AG10803 (cell line): ENCODE measurements at regions not wholly inside any gene's neighbourhood (a gene's known extent, or its start where the extent isn't known, plus 50 kb on each side); places are given as distances from the start of the nearest gene placed in this dataset.

ENCODE experiments used
- DNase-seq: peaks from one replicate; pipeline ENCODE4 v3.0.0; 2010; ENCODE audit warnings: low read depth
- H3K4me3 ChIP-seq: 2 replicates; pipeline ENCODE4 v1.5.1; 2011; ENCODE audit warnings: mild to moderate bottlenecking, low read length, control low read depth
- TF ChIP-seq, protein P1 (sequence below): conservative IDR thresholded peaks from 2 replicates; pipeline ENCODE4 v1.5.1; 2011; ENCODE audit warnings: mild to moderate bottlenecking, low read length, control low read depth, inconsistent platforms

DNA sequence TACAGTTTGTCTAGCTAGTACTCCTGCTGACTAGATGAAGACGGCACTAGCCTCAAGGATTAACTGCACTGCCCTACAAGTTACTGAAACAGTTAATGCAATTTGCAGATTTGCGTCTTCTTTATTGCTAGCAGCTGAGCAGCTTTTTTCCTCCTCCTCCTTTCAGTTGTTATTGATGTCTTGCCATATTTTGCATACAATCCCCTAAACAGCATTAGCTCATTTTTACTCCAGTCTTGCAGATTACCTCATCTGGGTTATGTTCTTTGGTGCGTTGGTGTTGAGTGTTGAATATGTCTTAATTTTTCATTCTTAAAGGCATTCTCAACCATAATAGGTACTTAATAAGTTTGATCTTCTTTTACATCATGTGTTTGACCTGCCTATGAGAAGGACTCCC, 363.4 kb upstream of the LYPLAL1 start:
- no peak for DNase-seq
- H3K4me3 ChIP-seq, result no peak overlapping the region
- TF ChIP-seq, protein P1, sequence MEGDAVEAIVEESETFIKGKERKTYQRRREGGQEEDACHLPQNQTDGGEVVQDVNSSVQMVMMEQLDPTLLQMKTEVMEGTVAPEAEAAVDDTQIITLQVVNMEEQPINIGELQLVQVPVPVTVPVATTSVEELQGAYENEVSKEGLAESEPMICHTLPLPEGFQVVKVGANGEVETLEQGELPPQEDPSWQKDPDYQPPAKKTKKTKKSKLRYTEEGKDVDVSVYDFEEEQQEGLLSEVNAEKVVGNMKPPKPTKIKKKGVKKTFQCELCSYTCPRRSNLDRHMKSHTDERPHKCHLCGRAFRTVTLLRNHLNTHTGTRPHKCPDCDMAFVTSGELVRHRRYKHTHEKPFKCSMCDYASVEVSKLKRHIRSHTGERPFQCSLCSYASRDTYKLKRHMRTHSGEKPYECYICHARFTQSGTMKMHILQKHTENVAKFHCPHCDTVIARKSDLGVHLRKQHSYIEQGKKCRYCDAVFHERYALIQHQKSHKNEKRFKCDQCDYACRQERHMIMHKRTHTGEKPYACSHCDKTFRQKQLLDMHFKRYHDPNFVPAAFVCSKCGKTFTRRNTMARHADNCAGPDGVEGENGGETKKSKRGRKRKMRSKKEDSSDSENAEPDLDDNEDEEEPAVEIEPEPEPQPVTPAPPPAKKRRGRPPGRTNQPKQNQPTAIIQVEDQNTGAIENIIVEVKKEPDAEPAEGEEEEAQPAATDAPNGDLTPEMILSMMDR, result no peak

DNA sequence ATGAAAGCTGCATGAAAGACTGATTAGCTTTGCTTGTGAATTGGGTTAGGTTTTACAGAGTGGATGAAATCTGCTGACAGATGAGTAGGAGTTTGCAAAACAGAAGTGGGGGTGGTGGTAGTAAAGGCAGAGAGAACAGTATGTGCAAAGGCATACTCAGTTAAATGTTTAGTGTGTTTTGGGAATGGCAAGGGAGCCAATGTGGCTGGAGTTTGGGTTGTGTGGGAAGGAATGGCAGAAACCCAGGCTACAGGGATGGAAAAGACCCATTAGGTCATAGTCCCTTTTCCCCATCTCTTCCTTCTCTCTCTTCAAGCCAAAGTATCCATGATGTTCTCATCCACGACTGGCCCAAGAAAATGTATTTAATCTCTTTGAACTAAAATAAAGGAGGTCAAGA, 362.2 kb upstream of the LYPLAL1 start:
- no peak for DNase-seq
- H3K4me3 ChIP-seq, result no peak overlapping the region
- TF ChIP-seq, protein P1, result no peak

DNA sequence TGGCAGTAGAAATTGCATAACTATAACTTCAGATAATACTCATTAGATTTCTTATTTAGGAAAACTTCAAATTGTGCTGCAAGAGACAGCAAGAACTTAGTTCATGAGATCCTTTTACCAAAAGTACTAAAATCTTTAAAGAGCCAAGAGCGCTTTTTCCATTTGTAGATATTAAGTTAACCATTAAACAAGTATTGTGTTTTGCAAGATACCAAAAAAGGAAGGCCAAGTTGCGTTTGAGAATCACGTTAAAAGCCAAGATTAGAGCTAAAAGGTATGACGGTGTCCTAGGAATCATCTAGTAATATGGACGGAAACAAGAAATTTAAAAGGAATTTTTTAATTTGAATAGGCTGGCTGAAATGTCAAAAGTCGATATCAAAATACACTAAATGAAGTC, 361.3 kb upstream of the LYPLAL1 start:
- H3K4me3 ChIP-seq, result no peak overlapping the region
- TF ChIP-seq, protein P1, result no peak
- no peak for DNase-seq

DNA sequence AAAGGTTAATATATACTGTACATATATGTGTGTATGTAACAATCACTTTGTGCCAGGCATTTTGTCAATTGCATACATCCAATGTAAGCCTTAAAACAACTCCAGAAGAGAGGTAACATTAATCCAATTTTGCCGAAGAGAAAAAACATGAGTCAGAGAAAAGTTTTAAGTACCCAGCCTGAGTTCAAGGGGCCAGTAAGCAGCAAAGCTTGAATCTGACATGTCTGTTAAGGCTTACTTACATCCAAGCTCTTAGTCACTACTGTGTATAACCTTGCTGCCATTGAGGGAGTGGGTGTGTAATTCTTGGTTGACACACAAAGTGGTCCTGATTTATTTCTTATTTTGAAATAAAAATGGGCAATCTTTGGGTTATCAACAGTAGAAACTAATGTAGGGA, 360.4 kb upstream of the LYPLAL1 start:
- TF ChIP-seq, protein P1, result no peak
- H3K4me3 ChIP-seq, result no peak overlapping the region
- no peak for DNase-seq

DNA sequence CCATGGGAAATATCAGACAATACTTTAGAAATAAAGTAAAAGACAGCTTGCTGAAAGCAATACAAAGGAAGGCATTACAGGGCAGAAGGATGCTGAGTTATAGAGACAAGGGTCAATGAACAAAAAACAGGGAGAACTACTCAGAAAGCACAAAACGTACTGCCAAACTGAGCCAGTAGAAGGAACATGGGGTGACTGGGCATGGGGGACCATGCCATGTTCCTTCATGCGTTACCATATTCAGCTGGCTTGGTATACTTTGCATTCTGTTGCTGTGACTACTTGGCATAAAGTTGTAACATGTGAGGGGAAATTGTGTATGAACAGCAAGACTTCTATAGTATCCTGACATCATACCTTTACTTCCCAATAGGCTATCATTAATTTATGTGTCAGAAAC, 358.6 kb upstream of the LYPLAL1 start:
- TF ChIP-seq, protein P1, result no peak
- H3K4me3 ChIP-seq, result no peak overlapping the region
- no peak for DNase-seq

DNA sequence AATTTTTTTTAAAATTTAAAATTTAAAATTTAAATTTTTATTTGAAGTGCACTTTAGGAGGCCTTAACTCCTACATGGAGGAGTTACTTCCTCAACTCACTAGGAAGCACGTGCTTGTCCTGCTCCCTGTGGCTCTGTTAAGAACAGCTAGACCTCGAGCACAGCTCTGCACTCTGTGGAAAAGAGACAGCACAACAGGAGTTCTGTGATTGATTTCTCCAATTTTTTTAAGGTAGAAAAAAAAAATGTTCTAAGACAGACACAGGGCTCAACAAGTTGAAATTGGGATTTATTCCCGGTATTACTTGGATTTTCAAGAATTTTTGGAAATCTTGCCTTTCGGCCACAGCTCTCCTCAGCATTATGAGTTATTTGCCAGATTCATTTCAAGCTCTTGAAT, 356.6 kb upstream of the LYPLAL1 start:
- no peak overlapping the region for H3K4me3 ChIP-seq
- TF ChIP-seq, protein P1, result no peak; the same call in 1 of the 2 replicates
- DNase-seq, result no peak

DNA sequence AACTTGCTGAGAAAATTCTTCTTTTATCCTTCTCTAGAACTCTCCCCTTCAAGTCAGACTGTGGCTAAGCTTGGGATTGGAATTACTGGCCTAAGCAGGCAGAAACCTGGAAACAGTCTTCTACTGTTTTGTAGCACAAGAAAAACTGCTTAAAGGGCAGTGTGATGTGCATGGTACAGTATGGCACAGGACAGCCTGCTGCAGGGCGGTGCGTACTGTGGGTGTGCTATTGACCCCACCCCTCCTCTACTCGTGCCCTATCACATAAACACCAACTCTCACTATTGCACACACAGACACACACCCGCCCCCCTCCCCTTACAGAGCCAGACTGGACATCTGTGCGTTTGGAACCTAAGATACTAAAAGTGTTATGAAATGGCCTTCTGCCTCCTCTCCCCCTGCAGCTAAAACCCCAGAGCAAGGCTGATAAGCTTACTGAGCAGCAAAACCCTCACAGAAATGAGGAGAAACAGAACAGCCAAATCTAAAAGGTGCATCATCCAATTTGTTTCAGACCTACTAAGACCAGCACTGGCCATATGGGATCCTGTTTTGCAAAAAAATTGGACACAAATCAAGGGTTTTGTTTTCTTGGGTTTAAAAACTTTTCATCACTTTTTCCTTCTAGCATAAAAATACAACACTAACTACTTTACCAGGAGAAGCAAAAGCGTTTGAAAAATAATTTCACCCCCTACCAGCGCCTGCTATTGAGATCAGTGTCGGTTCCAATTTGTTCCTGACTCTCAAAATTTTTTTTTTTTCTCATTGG, 355.8 kb upstream of the LYPLAL1 start:
- DNase-seq, result no peak
- TF ChIP-seq, protein P1, result no peak
- H3K4me3 ChIP-seq, result no peak overlapping the region
